Endothelial cell of umbilical vein (primary cell): ENCODE measurements at regions not wholly inside any gene's neighbourhood (a gene's known extent, or its start where the extent isn't known, plus 50 kb on each side); places are given as distances from the start of the nearest gene placed in this dataset.

Experiments used
- BruUV-seq: library from RNA; stranded (reverse); fragments of 400-500 nt; replicated peaks from 2 replicates; lab custom pipeline; 2021; lab: Mats Ljungman, UMichigan
- CTCF ChIA-PET: fragments of 300-600, 350-600 bp; sonication (Branson Sonifier 250); formaldehyde crosslinking; loops from one replicate; lab custom pipeline; 2021; ENCODE audit warnings: antibody characterized with exemption, inconsistent platforms; lab: Charles Lee
- POLR2A ChIA-PET: fragments of 300-600, 350-600 bp; sonication (Branson Sonifier 250); formaldehyde crosslinking; loops from one replicate; lab custom pipeline; 2021; ENCODE audit warnings: antibody characterized with exemption, inconsistent platforms; lab: Charles Lee
- DNase-seq: peaks from one replicate; pipeline ENCODE4 v3.0.0-alpha.2; 2011; ENCODE audit warnings: low read depth, low spot score
- FAIRE-seq: peaks from 2 replicates; lab custom pipeline; 2011; peaks lifted over from hg19 to GRCh38; lab: Jason Lieb, UNC
- H2AFZ ChIP-seq: 2 replicates; pipeline ENCODE4 v1.6.0; 2012; ENCODE audit warnings: low read depth, low read length, control low read depth, inconsistent platforms
- H3K27ac ChIP-seq: 2 replicates; pipeline ENCODE4 v1.5.1; 2011; ENCODE audit warnings: low read depth, mild to moderate bottlenecking, control low read depth, low read length, moderate library complexity; ENCODE audit not compliant: insufficient read depth
- H3K27me3 ChIP-seq, 2 experiments: 2 replicates each; pipeline versions ENCODE4 v1.6.0 to v1.6.1; 2011; ENCODE audit warnings: low read length in 2 of 2, mixed read lengths in 1 of 2; ENCODE audit not compliant: control insufficient read depth in 2 of 2, insufficient read depth in 2 of 2
- H3K36me3 ChIP-seq, 2 experiments: 2 replicates in 1 of 2; 3 replicates in 1 of 2; pipeline ENCODE4 v1.5.1; 2011; ENCODE audit warnings: low read length in 2 of 2, mild to moderate bottlenecking in 1 of 2, moderate library complexity in 1 of 2; ENCODE audit not compliant: control insufficient read depth in 2 of 2, insufficient read depth in 2 of 2; ENCODE audit errors: extremely low read depth in 1 of 2
- H3K4me1 ChIP-seq: 3 replicates; pipeline ENCODE4 v1.5.1; 2011; ENCODE audit warnings: mild to moderate bottlenecking, low read length; ENCODE audit not compliant: control insufficient read depth, insufficient read depth; ENCODE audit errors: extremely low read depth
- H3K4me2 ChIP-seq: 2 replicates; pipeline ENCODE4 v1.6.1; 2011; ENCODE audit warnings: low read length, control low read depth, mixed read lengths; ENCODE audit not compliant: insufficient read depth
- H3K4me3 ChIP-seq, 3 experiments: fragments of 200-600 bp in 1 of 3; sonication (generic), shearing (Covaris generic) in 1 of 3; replicated peaks in 1 of 3; 2 replicates each; pipeline ENCODE4 v1.5.1; 2011 to 2016; ENCODE audit warnings: control low read depth in 3 of 3, low read length in 3 of 3, mild to moderate bottlenecking in 2 of 3, inconsistent platforms in 1 of 3, low read depth in 1 of 3, moderate library complexity in 1 of 3; ENCODE audit not compliant: insufficient read depth in 1 of 3
- H3K79me2 ChIP-seq: 2 replicates; pipeline ENCODE4 v1.6.0; 2012; ENCODE audit warnings: low read length, inconsistent platforms; ENCODE audit not compliant: control insufficient read depth, insufficient read depth
- H3K9ac ChIP-seq: replicated peaks from 2 replicates; pipeline ENCODE3; 2011; ENCODE audit warnings: low read length, control low read depth; ENCODE audit not compliant: insufficient read depth; ENCODE audit errors: extremely low read depth
- H3K9me1 ChIP-seq: replicated peaks from 3 replicates; pipeline ENCODE4 v1.6.0; 2011; ENCODE audit warnings: mild to moderate bottlenecking, low read length; ENCODE audit not compliant: control insufficient read depth, insufficient read depth; ENCODE audit errors: extremely low read depth
- H3K9me3 ChIP-seq: replicated peaks from 2 replicates; pipeline ENCODE4 v1.5.1; 2012; ENCODE audit warnings: low read length, inconsistent platforms; ENCODE audit not compliant: control insufficient read depth, insufficient read depth
- H4K20me1 ChIP-seq: replicated peaks from 2 replicates; pipeline ENCODE3; 2011; ENCODE audit warnings: mild to moderate bottlenecking, low read length; ENCODE audit not compliant: control insufficient read depth, insufficient read depth; ENCODE audit errors: extremely low read depth
- EZH2 ChIP-seq: IDR thresholded peaks from 2 replicates; pipeline ENCODE4 v1.6.1; 2012; ENCODE audit warnings: borderline replicate concordance, low read depth, mild to moderate bottlenecking, moderate library complexity, low read length, inconsistent platforms; ENCODE audit not compliant: severe bottlenecking
- FOS ChIP-seq: IDR thresholded peaks from 2 replicates; pipeline ENCODE4 v1.6.1; 2011; ENCODE audit warnings: mild to moderate bottlenecking, low read length, moderate library complexity, borderline replicate concordance; ENCODE audit not compliant: insufficient read depth
- GATA2 ChIP-seq: IDR thresholded peaks from 2 replicates; pipeline ENCODE4 v1.7.0; 2011; ENCODE audit warnings: low read depth, mild to moderate bottlenecking, moderate library complexity, mixed read lengths, low read length; ENCODE audit not compliant: insufficient read length, insufficient read depth
- JUN ChIP-seq: IDR thresholded peaks from 2 replicates; pipeline ENCODE4 v1.6.1; 2011; ENCODE audit warnings: borderline replicate concordance, low read depth; ENCODE audit not compliant: insufficient read length, insufficient read depth
- MYC ChIP-seq: IDR thresholded peaks from one replicate; pipeline ENCODE4 v1.6.1; 2011; ENCODE audit warnings: mild to moderate bottlenecking, low read depth, low read length
- POLR2A ChIP-seq: IDR thresholded peaks from 2 replicates; pipeline ENCODE4 v1.6.1; 2012; ENCODE audit warnings: low read depth, mild to moderate bottlenecking, control low read depth, low read length
- POLR2AphosphoS5 ChIP-seq: IDR thresholded peaks from 2 replicates; pipeline ENCODE4 v1.6.1; 2012; ENCODE audit warnings: low read depth, mild to moderate bottlenecking, control low read depth, low read length, moderate library complexity; ENCODE audit not compliant: insufficient read depth
- dilution Hi-C: fragments of 300-500 bp; cut with MboI; formaldehyde crosslinking; loops from one replicate; pipeline ENCODE4 v1.15.0; 2019; ENCODE audit warnings: low sequenced_read_pairs; ENCODE audit not compliant: extremely low pct_ligation_motif_present
- intact Hi-C: fragments of 100-400 bp; cut with micrococcal nuclease; formaldehyde crosslinking; loops from one replicate; pipeline ENCODE4 v1.10.0; 2022
- TF ChIP-seq, protein P1 (sequence below), 2 donors: IDR thresholded peaks; 1 replicate in 1 of 2; 2 replicates in 1 of 2; pipeline ENCODE4 v1.5.1; 2011; ENCODE audit warnings: low read length in 2 of 2, mild to moderate bottlenecking in 2 of 2, moderate library complexity in 2 of 2, control low read depth in 1 of 2, inconsistent platforms in 1 of 2, low read depth in 1 of 2; ENCODE audit not compliant: insufficient read depth in 1 of 2; ENCODE audit errors: extremely low read depth in 1 of 2
- TF ChIP-seq, protein P2 (sequence below): IDR thresholded peaks from 2 replicates; pipeline ENCODE4 v1.6.1; 2011; ENCODE audit not compliant: insufficient read depth, insufficient read length

GRCh38 chr10:65201491-65201890 lies 1680.3 kb downstream of the REEP3 start:
- BruUV-seq, result no TSS peak
- dilution Hi-C loops, result no loop called here
- intact Hi-C loops, result no loop called here

More at GRCh38 chr10:65201491-65201890, 1680.3 kb downstream of the REEP3 start:
- Histone ChIP-seq H3K9me1 (no peaks in the 10 kb centered on the region), H3K27me3 (no peaks in the 10 kb centered on the region), H4K20me1 (no peaks in the 10 kb centered on the region), H3K4me3 (no peak overlapping the region), H3K4me1 (no peaks in the 10 kb centered on the region), H3K27ac (no peak overlapping the region), H3K9me3 (no peaks in the 10 kb centered on the region), H3K36me3 (no peaks in the 10 kb centered on the region), H3K4me2 (no peak overlapping the region), H3K79me2 (no peaks in the 10 kb centered on the region), H2AFZ (no peak overlapping the region), H3K9ac (no peak overlapping the region)
- ChIA-PET CTCF (interaction anchor here (1.0 kb wide), 1 partner anchor 9 kb away, joined by 3 read pairs; no protein-coding TSS in a partner anchor), POLR2A (no interaction called here)
- FAIRE-seq, result no peak
- no peak for DNase-seq
- TF ChIP-seq FOS, result no peak
- TF ChIP-seq, protein P1, sequence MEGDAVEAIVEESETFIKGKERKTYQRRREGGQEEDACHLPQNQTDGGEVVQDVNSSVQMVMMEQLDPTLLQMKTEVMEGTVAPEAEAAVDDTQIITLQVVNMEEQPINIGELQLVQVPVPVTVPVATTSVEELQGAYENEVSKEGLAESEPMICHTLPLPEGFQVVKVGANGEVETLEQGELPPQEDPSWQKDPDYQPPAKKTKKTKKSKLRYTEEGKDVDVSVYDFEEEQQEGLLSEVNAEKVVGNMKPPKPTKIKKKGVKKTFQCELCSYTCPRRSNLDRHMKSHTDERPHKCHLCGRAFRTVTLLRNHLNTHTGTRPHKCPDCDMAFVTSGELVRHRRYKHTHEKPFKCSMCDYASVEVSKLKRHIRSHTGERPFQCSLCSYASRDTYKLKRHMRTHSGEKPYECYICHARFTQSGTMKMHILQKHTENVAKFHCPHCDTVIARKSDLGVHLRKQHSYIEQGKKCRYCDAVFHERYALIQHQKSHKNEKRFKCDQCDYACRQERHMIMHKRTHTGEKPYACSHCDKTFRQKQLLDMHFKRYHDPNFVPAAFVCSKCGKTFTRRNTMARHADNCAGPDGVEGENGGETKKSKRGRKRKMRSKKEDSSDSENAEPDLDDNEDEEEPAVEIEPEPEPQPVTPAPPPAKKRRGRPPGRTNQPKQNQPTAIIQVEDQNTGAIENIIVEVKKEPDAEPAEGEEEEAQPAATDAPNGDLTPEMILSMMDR (IDR thresholded peaks at IDR 0.05; ENCODE audit: extremely low read depth in 1 of 2, insufficient read depth in 1 of 2, low read depth in 1 of 2, low read length in 2 of 2), result no peak
- no peak for TF ChIP-seq JUN
- TF ChIP-seq, protein P2, sequence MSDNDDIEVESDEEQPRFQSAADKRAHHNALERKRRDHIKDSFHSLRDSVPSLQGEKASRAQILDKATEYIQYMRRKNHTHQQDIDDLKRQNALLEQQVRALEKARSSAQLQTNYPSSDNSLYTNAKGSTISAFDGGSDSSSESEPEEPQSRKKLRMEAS, result no peak
- no peak for TF ChIP-seq GATA2
- no peak for TF ChIP-seq POLR2A
- no peak for TF ChIP-seq MYC
- TF ChIP-seq POLR2AphosphoS5, result no peak
- no peak for TF ChIP-seq EZH2
